ENCODE measurements at regions not wholly inside any gene's neighbourhood (a gene's known extent, or its start where the extent isn't known, plus 50 kb on each side); places are given as distances from the start of the nearest gene placed in this dataset.

GRCh38 chr1:118269598-118269997 is 84.6 kb upstream of the SPAG17 start:
- no peak for DNase-seq
- no peak for TF ChIP-seq CTCF (IDR thresholded peaks at IDR 0.05; ENCODE audit: insufficient read depth in 1 of 2, low read depth in 1 of 2, low read length in 1 of 2, severe bottlenecking in 1 of 2, unreplicated experiment in 1 of 2)
- CTCF ChIA-PET = no interaction called here
- Mint-ChIP-seq H3K9me3 (ENCODE audit: unreplicated experiment) (no peaks in the 10 kb centered on the region), H3K4me1 (ENCODE audit: low read depth, unreplicated experiment) (no peaks in the 10 kb centered on the region), H3K27ac (ENCODE audit: unreplicated experiment) (no peak overlapping the region), H3K4me3 (ENCODE audit: unreplicated experiment) (no peak overlapping the region), H3K36me3 (ENCODE audit: insufficient read depth, unreplicated experiment) (no peaks in the 10 kb centered on the region), H3K27me3 (ENCODE audit: insufficient read depth, unreplicated experiment) (peaks cover 2% of the 10 kb centered on the region)
- no peak overlapping the region for H3K4me3 ChIP-seq (ENCODE audit: low read depth, low read length)
- no peaks in the 10 kb centered on the region for H3K36me3 ChIP-seq (ENCODE audit: control insufficient read depth, insufficient read depth, low read length)
- no peaks in the 10 kb centered on the region for H3K9me3 ChIP-seq
- no peaks in the 10 kb centered on the region for H3K27me3 ChIP-seq (replicated peaks; ENCODE audit: control insufficient read depth, insufficient read depth, low read length)
- intact Hi-C loops (cut with micrococcal nuclease; ENCODE audit: unreplicated experiment) = no loop called here
- no peaks in the 10 kb centered on the region for H3K4me1 ChIP-seq
- POLR2A ChIA-PET = no interaction called here
- no TSS peak for BruUV-seq (replicated peaks)

DNA sequence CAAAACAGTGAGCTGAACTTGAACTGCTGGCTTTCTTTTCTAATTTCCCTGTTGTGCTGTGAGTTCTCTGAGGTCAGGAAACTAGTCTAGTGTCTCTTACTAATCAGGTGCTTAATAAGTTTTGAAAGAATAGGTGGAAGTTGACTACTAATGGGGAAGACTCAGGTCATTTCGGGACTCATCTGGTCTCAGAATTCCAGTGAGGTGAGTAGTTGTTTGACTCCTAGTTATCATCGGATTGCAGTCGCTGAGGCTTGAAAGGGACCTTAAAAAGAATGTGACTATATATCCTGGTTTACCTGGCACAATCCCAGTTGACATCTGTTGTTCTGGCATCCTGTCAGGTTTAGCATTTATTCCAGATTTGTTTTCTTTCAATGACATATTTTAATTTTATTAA is 81.4 kb upstream of the SPAG17 start:
- DNase-seq = no peak
- Mint-ChIP-seq H3K4me1 (ENCODE audit: low read depth, unreplicated experiment) (no peaks in the 10 kb centered on the region), H3K27me3 (ENCODE audit: insufficient read depth, unreplicated experiment) (peaks cover 2% of the 10 kb centered on the region), H3K4me3 (ENCODE audit: unreplicated experiment) (no peak overlapping the region), H3K9me3 (ENCODE audit: unreplicated experiment) (no peaks in the 10 kb centered on the region), H3K36me3 (ENCODE audit: insufficient read depth, unreplicated experiment) (no peaks in the 10 kb centered on the region), H3K27ac (ENCODE audit: unreplicated experiment) (no peak overlapping the region)
- Histone ChIP-seq H3K9me3 (no peaks in the 10 kb centered on the region), H3K4me3 (ENCODE audit: low read depth, low read length) (no peak overlapping the region), H3K4me1 (no peaks in the 10 kb centered on the region), H3K27me3 (replicated peaks; ENCODE audit: control insufficient read depth, insufficient read depth, low read length) (no peaks in the 10 kb centered on the region), H3K36me3 (ENCODE audit: control insufficient read depth, insufficient read depth, low read length) (no peaks in the 10 kb centered on the region)
- ChIA-PET CTCF (no interaction called here), POLR2A (no interaction called here)
- no peak for TF ChIP-seq CTCF (IDR thresholded peaks at IDR 0.05; ENCODE audit: insufficient read depth in 1 of 2, low read depth in 1 of 2, low read length in 1 of 2, severe bottlenecking in 1 of 2, unreplicated experiment in 1 of 2)
- intact Hi-C loops (cut with micrococcal nuclease; ENCODE audit: unreplicated experiment) = no loop called here
- no TSS peak for BruUV-seq (replicated peaks)

- Mint-ChIP-seq H3K27me3 (ENCODE audit: insufficient read depth, unreplicated experiment) (peaks cover 4% of the 10 kb centered on the region), H3K9me3 (ENCODE audit: unreplicated experiment) (no peaks in the 10 kb centered on the region), H3K4me1 (ENCODE audit: low read depth, unreplicated experiment) (no peaks in the 10 kb centered on the region), H3K27ac (ENCODE audit: unreplicated experiment) (no peak overlapping the region), H3K36me3 (ENCODE audit: insufficient read depth, unreplicated experiment) (no peaks in the 10 kb centered on the region), H3K4me3 (ENCODE audit: unreplicated experiment) (no peak overlapping the region)
- TF ChIP-seq CTCF (IDR thresholded peaks at IDR 0.05; ENCODE audit: insufficient read depth in 1 of 2, low read depth in 1 of 2, low read length in 1 of 2, severe bottlenecking in 1 of 2, unreplicated experiment in 1 of 2) = no peak
- Histone ChIP-seq H3K9me3 (no peaks in the 10 kb centered on the region), H3K4me1 (no peaks in the 10 kb centered on the region), H3K4me3 (ENCODE audit: low read depth, low read length) (no peak overlapping the region), H3K27me3 (replicated peaks; ENCODE audit: control insufficient read depth, insufficient read depth, low read length) (no peaks in the 10 kb centered on the region), H3K36me3 (ENCODE audit: control insufficient read depth, insufficient read depth, low read length) (no peaks in the 10 kb centered on the region)
- POLR2A ChIA-PET = no interaction called here
- no peak for DNase-seq
- CTCF ChIA-PET = no interaction called here
- no TSS peak for BruUV-seq (replicated peaks)
- intact Hi-C loops (cut with micrococcal nuclease; ENCODE audit: unreplicated experiment) = no loop called here
Measured at GRCh38 chr1:118264343-118264742, 79.3 kb upstream of the SPAG17 start.
